DMS53 treated with DMSO at 0.1 percent for 48 hours (cell line): ENCODE measurements at regions not wholly inside any gene's neighbourhood (a gene's known extent, or its start where the extent isn't known, plus 50 kb on each side); places are given as distances from the start of the nearest gene placed in this dataset.
"Not testable (repeated sequence)": the region's sequence is repeated elsewhere in the genome, so short reads cannot be mapped to it uniquely, and the experiment has no call there.

Source experiments
- DNase-seq: peaks from one replicate; lab custom pipeline; 2025; ENCODE audit not compliant: unreplicated experiment; lab: John Stamatoyannopoulos, UW

DNA sequence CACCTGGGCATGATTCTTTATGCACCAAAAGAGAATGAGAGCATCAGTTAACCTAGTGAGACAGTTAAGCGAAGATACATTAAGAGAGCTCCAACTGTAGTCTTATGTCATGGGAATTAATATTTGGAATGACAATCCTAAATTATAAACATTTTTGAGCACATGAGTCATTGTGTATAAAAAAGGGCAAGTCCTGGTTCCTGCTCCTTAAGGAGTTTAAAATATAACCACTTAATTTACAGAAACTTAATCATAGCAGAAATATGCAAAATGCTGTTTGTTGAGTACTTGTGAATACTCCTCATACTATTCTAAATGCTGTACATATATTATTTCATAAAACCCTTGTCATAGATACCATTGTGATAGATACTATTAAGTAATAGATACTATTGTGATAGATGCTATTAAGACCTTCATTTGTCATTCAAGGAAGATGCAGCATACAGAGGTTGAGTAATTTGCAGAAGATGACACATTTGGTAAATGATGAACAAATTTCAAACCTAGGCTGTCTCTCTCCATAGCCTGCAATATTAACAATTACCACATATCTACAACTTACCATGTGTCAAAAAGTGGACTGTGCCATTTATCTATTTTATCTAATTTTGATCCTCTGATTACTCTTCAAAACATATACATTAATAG is 301.0 kb downstream of the TBC1D4 start:
- DNase-seq = no peak

DNA sequence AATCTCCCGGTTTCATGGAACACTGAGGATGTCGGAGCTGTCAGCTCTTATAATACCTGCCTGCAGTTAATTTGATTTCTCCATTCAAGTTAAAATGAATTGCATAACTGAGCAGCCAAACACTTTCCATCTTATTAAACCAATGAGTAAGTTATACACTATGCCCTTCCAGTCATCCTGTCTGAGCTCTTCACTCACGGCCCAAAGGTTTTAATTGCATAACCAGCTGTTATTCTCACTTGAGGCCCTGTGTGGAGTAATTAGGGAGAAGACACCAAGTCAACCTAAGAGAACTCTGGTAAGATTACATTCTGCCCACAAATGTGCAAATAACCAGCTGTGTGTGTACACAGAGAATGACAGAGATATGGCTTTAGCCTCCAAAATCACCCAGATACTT is 303.5 kb downstream of the TBC1D4 start:
- no peak for DNase-seq

DNA sequence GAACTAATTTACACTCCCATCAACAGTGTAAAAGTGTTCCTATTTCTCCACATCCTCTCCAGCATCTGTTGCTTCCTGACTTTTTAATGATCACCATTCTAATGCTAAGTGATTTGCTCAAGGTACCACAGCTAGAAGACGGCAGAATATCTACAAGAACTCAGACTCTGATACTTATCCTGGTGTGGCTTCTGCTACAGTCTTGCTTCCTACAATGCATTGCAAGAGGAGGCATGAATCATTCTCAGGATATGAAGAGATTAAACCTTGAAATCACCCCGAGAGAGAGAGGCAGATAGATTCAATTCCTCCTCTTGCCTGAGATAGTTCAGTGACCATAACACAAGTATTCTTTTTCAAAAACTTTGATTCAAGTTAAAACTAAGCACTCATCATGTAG is 306.4 kb downstream of the TBC1D4 start:
- no peak for DNase-seq

DNA sequence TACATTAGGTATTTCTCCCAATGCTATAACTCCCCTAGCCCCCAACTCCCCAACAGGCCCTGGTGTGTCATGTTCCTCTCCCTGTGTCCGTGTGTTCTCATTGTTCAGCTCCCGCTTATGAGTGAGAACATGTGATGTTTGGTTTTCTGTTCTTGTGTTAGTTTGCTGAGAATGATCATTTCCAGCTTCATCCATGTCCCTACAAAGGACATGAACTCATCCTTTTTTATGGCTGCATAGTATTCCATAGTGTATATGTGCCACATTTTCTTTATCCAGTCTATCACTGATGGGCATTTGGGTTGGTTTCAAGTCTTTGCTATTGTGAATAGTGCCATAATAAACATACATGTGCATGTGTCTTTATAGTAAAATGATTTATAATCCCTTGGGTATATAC is 306.9 kb downstream of the TBC1D4 start:
- not testable (repeated sequence) for DNase-seq

DNA sequence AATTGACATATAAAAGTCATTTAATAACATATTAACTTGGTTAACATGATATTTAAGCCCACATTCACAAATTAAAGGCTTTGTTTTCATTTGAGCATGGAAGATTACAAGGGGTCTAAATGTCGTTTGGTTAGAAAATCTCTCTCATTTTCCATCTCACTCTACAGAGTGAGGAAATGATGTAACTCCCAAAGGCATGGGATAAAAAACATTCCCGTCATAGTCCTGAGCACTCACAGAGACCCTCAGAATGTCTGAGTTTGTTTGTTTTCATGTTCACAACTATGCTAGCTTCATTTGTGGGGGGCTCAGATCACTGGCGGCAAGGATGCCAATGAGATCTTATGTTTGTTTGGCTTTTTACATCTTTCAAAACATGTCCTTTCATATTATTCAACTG is 307.5 kb downstream of the TBC1D4 start:
- no peak for DNase-seq

DNA sequence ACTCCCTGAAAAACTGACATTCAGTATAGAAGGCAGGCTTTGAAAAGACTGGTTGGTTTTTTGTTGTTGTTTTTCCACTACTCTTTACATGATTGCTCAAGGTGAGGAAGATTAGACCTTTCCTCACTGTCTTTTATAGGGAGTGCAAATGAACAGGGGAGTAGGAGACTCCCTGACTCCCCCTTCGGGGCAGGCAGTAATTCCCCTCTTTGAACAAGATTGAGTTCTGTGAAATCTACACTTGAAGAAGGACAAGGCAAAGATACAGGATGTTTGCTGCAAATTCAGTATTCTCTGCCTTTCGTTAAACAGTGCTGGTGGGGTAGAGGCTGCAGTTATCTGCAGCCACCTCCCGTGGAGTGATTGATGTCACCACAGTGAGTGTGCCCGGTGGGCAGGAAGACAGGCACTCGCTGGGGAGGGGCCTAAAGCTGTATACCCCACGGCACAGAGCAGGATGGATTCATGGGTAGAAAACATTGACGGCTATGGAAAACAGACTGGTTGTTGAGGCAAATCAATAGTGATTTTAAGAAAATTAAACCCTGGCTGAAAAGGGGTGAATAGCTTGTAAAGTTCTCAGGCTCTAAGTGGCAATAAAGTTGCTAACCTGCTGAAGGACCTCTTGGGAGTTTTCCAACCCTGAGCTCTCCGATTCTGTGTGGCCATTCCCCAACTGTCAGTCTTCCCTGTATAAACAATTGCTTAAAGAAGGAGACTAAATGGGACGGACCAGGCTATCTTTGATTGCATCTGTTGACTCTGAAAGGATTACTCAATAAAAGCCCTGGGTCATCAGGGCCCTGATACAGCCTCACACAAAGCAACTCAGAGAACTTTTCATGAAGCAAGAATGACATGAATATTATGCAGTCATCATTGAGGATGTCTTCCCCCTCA is 308.3 kb downstream of the TBC1D4 start:
- no peak for DNase-seq

DNA sequence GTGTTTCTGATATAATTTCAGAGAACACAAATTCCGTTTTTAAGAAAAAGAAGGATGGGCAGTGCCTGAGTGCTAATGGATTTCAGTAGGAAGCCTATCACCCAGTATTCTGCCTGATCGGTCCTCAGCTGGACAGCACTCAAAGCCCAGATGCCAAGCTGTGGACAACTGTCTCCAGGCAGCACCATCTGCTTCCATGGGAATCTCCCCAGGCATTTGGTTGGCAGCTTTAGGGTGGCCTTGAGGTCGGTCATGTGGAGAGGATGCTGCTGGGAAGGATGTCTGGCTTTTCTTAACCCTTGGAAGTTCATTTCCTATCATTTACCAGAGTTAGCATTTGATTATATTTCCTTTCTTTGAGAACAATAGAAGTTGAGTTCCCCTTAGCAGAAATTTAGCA is 311.7 kb downstream of the TBC1D4 start:
- no peak for DNase-seq

DNA sequence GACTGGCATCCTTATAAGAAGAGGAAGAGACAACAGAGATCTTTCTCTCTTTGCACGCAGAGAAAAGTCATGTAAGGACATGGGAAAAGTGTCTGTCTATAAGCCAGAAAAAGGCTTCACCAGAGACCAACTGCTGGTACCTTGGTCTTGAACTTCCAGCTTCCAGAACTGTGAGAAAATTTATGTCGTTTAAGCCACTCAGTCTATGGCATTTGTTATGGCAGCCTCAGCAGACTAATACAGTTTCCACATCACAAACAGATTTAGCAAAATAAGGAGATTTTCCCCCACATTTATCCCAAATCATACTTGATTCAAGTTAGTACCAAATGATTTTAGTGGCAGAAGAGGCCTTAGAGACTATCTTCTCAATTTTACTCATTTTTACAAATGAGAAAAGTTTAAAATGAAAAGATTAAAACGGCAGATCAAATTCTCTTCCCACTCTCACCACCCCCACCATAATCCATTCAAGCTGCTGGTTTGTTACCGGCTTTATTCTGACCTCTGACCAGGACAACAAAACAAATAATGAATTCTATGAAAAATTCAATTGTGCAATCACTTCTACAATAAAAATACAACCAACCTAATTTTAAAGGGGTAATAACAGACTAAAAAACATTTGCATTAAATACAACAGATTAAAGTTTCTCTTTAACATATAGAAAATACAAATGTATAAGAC is 316.3 kb downstream of the TBC1D4 start:
- no peak for DNase-seq

DNA sequence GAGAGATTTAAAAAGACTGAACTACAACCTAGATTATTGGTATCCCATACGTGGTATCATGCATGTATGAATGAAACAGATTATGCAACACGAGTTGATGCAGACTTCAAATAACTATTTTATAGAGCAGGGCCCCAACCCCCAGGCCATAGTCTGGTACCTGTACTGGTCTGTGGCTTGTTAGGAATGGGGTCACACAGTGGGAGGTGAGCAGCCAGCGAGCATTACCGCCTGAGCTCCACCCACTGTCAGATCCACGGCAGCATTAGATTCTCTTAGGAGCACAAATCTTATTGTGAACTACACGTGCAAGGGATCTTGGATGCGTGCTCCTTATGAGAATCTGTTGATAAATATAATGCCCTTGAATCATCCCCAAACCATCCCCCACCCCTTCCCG is 320.2 kb downstream of the TBC1D4 start:
- DNase-seq = no peak

DNA sequence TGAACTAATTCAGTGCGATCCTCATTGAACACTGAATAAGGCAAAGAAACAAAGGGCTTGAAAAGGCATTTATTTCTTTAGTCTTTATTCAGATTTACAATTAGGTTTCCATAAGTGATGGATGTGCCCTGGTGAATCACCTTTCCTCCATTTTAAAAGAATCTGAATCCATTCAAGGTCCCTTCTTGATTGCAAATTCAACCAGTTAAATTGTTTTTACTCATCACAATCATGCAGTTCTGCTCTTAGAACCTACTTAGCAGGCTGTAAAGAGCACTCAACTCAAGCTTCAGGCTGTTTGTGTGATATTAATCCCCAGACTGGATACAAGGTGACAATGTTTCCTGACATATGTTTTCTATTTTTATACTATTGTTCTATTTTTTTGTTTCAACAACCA is 321.0 kb downstream of the TBC1D4 start:
- no peak for DNase-seq

DNA sequence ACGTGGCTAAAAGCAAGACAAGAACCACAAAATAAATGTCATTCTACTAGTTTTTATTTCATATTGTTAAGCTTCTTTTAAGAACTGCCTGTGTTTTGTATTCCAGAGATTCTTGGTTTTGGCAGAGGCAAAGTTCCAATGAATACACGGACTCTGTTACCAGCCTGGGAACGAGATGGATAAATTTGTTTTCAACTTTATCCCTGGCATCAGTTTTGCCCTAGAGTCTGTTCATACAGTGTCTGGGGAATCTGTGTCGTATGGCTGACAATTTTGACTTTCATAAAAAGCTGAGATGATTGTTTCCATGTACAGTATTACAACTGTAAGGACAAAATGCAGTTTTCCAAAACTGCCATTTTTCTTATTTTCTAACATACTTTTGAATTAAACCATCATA is 327.6 kb downstream of the TBC1D4 start:
- no peak for DNase-seq

DNA sequence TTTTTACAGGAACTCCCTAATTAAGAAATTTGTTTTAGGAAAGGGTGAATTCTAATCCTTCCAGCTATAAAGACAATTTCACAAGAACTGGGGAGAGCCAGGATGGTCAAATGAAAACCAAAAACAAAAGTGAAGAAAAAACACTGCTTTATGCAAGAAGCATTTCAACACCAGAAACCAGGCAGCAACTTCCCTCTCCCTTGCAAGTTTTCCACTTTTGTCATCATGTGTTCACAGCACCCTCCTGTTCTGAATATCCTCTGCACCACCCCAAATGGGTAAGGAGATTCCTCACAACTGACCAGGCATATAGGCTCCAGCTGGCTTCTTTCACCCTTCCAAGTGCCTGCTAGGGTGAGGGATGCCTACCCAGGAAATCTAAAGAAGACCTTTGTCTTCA is 328.1 kb downstream of the TBC1D4 start:
- no peak for DNase-seq

DNA sequence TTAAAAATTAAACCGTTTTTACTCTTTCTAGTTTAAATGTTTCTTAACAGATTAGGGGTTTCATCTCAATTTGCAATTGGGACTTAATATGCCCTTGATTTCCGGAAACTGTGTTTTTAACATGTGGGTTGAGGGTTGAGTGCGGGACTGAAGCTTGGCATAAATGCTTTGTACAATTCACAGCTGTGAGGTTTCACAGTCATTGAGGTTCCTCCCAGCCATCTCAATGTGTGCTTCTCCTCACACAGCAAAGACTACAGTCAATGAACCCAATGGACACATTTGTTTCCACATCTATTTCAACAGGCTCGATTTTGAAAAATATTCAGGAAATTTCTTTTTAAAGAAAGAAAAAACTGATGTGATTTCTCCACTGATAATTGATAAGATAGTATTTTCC is 328.6 kb downstream of the TBC1D4 start:
- no peak for DNase-seq

DNA sequence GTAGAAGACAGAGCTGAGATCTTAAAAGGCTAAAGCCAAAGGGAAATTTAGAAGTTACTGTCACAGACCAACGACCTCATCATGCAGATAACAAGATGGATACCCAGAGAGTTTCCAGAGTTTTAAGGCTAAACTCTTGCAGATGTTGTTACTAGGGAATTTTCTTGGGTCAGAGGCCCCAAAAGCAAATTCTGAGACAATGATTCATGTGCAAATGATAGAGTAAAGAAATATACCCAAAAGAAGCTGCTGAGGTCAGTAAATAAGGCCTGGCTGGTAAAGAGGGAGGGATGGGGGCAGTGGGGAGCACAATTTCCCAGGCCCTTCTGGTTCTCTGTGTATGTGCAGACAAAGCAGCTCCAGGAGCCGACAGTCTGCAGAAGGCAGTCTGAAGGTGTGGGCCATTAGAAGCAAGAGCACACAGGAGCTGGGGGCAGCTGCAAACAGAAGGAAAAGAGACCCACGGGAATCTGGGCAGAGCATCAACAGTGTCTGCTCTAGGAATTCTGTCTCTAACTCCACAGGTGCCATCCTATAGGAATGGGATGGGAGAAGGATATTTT is 330.8 kb downstream of the TBC1D4 start:
- no peak for DNase-seq

DNA sequence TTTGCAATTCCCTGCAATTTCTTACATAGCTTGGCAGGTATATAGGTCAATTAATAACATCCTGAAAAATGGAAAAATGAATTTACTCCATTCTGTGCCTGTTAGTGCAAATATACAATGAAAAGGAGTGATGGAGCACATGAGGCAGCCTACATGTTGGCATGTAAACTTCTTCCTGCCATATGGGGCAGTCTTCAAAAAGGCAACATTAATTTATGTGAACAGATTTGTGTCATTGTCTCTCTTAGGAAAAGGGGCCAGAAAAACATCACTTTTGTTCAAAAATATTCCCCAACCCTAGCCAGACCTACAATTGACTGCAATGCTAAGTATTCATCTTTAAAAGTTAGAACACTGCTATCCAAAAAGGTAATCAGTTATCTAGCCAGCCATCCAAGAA is 332.2 kb downstream of the TBC1D4 start:
- DNase-seq = no peak

DNA sequence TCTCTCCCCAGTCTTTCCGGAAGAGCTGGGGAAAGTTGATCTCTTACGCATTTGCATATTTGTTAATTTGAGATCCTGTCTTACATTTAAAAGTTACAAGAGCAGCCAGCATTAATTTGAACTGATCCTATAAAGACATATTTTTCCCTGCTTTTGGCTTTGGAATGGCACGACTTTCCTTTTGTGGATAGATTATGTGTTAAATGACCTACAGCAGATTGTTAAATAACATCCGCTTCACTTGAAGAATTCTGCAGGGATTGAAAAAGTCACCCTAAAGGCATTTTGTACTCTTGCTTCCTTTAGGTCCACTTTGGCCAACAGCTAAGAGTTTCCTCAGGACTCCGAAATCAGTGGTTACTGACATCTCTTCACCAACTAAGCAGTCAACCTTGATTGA is 334.0 kb downstream of the TBC1D4 start:
- DNase-seq = no peak

DNA sequence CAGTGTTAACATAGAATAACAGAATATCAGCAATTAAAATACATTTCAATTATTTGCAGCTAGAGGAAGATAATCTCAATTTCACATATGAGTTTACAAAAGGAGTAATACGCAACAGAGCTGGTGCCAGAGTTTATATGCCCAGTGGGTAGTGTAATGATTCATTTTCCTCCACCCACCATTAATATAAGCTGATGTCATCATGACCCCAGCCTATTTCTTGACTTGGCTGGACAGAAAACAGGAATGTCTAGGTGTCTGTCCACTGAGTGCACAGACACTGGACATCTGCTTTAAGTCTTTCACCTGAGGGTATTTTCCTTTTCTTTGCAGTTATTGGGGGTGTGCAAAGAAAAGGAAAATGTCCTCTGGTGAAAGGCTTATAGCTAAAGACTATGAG is 335.5 kb downstream of the TBC1D4 start:
- DNase-seq = no peak

DNA sequence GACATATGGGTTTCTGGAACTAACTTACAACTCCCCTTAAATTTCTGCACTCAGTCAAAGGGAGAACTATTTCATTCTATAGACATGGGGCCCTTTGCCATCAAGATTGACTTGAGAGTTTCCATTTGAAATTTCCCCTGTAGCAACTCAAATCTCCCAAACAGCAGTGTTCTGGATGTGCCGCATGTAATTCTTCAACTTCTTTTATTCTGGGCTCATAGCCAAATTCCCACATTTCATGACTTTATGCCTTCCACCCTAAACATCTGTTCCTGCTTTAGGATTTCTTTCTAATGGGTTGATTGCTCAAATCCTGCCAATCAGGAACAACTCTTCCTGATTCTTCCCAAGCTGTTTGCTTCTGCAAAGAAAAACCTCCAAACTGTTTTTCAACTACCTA is 336.0 kb downstream of the TBC1D4 start:
- DNase-seq = no peak

DNA sequence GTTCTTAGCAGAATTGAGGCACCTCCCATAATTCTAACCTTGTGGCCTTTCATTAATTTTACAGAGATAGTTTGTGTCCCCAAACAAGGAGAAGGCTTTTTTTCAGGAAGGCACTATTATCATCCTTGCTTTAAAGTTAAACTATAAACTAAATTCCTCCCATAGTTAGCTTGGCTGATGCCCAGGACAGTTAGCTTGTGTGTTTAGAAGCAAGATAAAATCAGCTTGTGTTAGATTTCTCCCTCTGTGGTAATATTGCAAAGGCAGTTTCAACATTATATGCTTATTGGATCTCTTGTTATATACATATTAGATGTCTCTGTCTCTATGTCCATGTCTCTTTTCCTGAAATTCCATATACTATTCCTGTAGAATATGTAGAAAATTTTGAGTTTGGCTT is 342.7 kb downstream of the TBC1D4 start:
- no peak for DNase-seq

DNA sequence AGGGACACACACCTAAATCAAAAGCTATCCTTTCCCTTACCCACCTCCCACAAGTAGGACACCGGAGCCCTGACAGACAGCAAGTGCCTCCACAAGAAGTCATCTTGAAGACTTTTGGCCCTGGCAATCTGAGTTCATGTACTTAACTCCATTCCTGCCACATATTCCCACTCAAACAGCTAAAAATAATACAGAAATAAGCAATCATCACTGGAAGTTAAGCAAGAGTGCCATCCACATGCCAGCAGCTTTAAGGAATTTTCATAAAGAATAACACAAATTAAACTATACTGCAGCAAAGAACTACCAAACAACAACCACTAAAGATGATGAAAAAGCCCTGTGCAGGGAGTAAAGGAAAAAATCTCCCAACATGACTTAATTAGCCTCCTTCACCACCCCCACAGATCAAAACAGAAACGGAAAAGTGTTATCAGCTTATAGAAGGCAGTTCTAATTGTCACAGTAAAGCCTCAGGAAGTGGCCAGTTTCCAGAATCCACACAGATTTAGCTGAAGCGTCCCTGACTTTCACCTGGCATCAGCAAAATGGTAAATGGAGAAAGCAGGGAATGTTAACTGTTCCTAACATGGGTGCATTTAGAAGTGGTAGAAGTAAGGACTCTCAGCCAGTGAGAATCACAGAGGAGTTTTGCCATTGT is 343.9 kb downstream of the TBC1D4 start:
- DNase-seq = no peak

DNA sequence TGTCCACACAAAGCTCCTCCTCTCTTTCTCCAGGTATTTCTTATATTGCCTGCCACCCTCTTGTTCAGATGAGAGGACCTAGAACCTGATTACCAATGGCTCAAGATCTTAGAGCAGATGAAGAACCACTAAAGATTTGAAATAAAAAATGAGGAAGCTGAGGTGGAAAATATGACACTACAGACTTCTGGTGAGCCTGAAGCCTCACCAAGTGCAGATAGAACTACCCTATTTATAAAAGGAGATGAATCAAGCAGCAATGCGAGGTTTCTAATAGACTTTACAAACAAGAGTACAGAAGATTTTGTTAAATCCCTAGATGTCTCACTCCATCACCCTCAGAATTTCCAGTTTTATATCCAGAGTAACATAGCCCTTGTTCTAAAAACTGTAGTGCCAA is 345.8 kb downstream of the TBC1D4 start:
- DNase-seq = no peak
